GM12878 (cell line): ENCODE measurements at regions not wholly inside any gene's neighbourhood (a gene's known extent, or its start where the extent isn't known, plus 50 kb on each side); places are given as distances from the start of the nearest gene placed in this dataset.

Source experiments
- ATAC-seq: fragments of 200-7000 bp; cut with Tn5 transposase; 3 replicates; pipeline ENCODE4 v1.9.1; 2020; ENCODE audit warnings: mild to moderate bottlenecking, moderate library complexity
- BruUV-seq: library from RNA; stranded (reverse); fragments of 400-500 nt; replicated peaks from 2 replicates; lab custom pipeline; 2021; lab: Mats Ljungman, UMichigan
- CTCF ChIA-PET: fragments of 300-600 bp; sonication (Branson Sonifier 250); formaldehyde crosslinking; extraction: SDS; loops from one replicate; lab custom pipeline; 2021; ENCODE audit warnings: inconsistent platforms; lab: Yijun Ruan, JAX
- POLR2A ChIA-PET: fragments of 350-600 bp; formaldehyde crosslinking; extraction: SDS; loops from one replicate; lab custom pipeline; 2021; ENCODE audit warnings: inconsistent platforms; lab: Charles Lee
- RAD21 ChIA-PET: fragments of 300-600 bp; sonication (Branson Sonifier 250); formaldehyde crosslinking; loops from one replicate; lab custom pipeline; 2023; ENCODE audit warnings: antibody characterized with exemption; ENCODE audit not compliant: unreplicated experiment; lab: Charles Lee
- SMC1A ChIA-PET: fragments of 300-600 bp; sonication (Branson Sonifier 250); formaldehyde crosslinking; loops from one replicate; lab custom pipeline; 2023; ENCODE audit not compliant: unreplicated experiment, uncharacterized antibody; lab: Charles Lee
- DNase-seq: peaks from one replicate; pipeline ENCODE4 v3.0.0-alpha.2; 2011; ENCODE audit warnings: low read depth, low spot score
- FAIRE-seq: peaks from 3 replicates; lab custom pipeline; 2011; peaks lifted over from hg19 to GRCh38; lab: Jason Lieb, UNC
- H2AFZ ChIP-seq: 2 replicates; pipeline ENCODE4 v1.6.0; 2011; ENCODE audit warnings: low read depth, low read length, control low read depth; ENCODE audit not compliant: control insufficient read depth
- H3K27ac ChIP-seq: 2 replicates; pipeline ENCODE4 v1.5.1; 2011; ENCODE audit warnings: control low read depth; ENCODE audit not compliant: control insufficient read depth, insufficient read depth
- H3K27me3 ChIP-seq, 2 experiments: replicated peaks in 1 of 2; 2 replicates each; pipeline versions ENCODE4 v1.6.0 to v1.6.1; 2011; ENCODE audit warnings: low read length in 1 of 2; ENCODE audit not compliant: control insufficient read depth in 2 of 2, insufficient read depth in 2 of 2
- H3K36me3 ChIP-seq, 2 experiments: 2 replicates each; pipeline ENCODE4 v1.5.1; 2011; ENCODE audit warnings: low read length in 1 of 2; ENCODE audit not compliant: control insufficient read depth in 2 of 2, insufficient read depth in 2 of 2
- H3K4me1 ChIP-seq: 2 replicates; pipeline ENCODE4 v1.6.1; 2011; ENCODE audit warnings: mild to moderate bottlenecking, low read length, moderate library complexity, mixed read lengths; ENCODE audit not compliant: control insufficient read depth, insufficient read depth
- H3K4me2 ChIP-seq: 2 replicates; pipeline ENCODE4 v1.6.0; 2011; ENCODE audit warnings: control low read depth; ENCODE audit not compliant: control insufficient read depth, insufficient read depth
- H3K4me3 ChIP-seq: fragments of 200-600 bp; sonication (generic); 2 replicates; pipeline ENCODE4 v1.5.1; 2016
- H3K79me2 ChIP-seq: 2 replicates; pipeline ENCODE4 v1.6.0; 2011; ENCODE audit warnings: low read length; ENCODE audit not compliant: control insufficient read depth, insufficient read depth
- H3K9ac ChIP-seq: 2 replicates; pipeline ENCODE4 v1.8.0; 2011; ENCODE audit warnings: low read length, control low read depth, mixed read lengths; ENCODE audit not compliant: control insufficient read depth, insufficient read depth
- H3K9me3 ChIP-seq: replicated peaks from 3 replicates; pipeline ENCODE4 v1.5.1; 2011; ENCODE audit warnings: mild to moderate bottlenecking, low read length; ENCODE audit not compliant: control insufficient read depth, insufficient read depth
- H4K20me1 ChIP-seq: 2 replicates; pipeline ENCODE4 v1.6.0; 2011; ENCODE audit not compliant: control insufficient read depth, insufficient read depth
- ASH2L ChIP-seq: fragments of 300-600, 200-600 bp; sonication (generic); IDR thresholded peaks from 2 replicates; pipeline ENCODE4 v1.6.1; 2017; ENCODE audit warnings: low read depth, mild to moderate bottlenecking, borderline replicate concordance
- MTA2 ChIP-seq: fragments of 450-650 bp; IDR thresholded peaks from 2 replicates; pipeline ENCODE4 v1.6.1; 2016; ENCODE audit warnings: low read depth, mild to moderate bottlenecking, moderate library complexity
- RB1 ChIP-seq: fragments of 450-650 bp; formaldehyde crosslinking; IDR thresholded peaks from 2 replicates; pipeline ENCODE4 v1.6.1; 2017; ENCODE audit warnings: mild to moderate bottlenecking, borderline replicate concordance
- RCOR1 ChIP-seq: conservative IDR thresholded peaks from 2 replicates; pipeline ENCODE4 v1.6.1; 2012; ENCODE audit warnings: low read depth, low read length, improper control_type of control experiment
- SMC3 ChIP-seq: IDR thresholded peaks from 2 replicates; pipeline ENCODE4 v1.6.1; 2011; ENCODE audit warnings: low read length, improper control_type of control experiment, borderline replicate concordance
- ZNF274 ChIP-seq: IDR thresholded peaks from one replicate; pipeline ENCODE4 v1.8.0; 2011; ENCODE audit not compliant: insufficient read length, insufficient read depth
- WGBS: methylation state at CpG from one replicate; pipeline ENCODE4 v1.1.6; 2016; ENCODE audit warnings: low lambda C conversion rate; ENCODE audit not compliant: insufficient replicate concordance, insufficient coverage; ENCODE audit errors: missing lambda C conversion rate; 5-methylcytosine and 5-hydroxymethylcytosine counted together
- in situ Hi-C: fragments of 300-500 bp; cut with MboI; formaldehyde crosslinking; loops from 9 replicates; pipeline ENCODE4 v1.14.3; 2018; ENCODE audit warnings: mixed read lengths
- intact Hi-C: fragments of 100-400 bp; cut with micrococcal nuclease; formaldehyde crosslinking; loops from one replicate; pipeline ENCODE4 v1.14.2; 2022; ENCODE audit not compliant: unreplicated experiment
- TF ChIP-seq, protein P1 (sequence below): IDR thresholded peaks from 2 replicates; pipeline ENCODE4 v1.6.1; 2012; ENCODE audit warnings: mild to moderate bottlenecking, low read depth, low read length
- TF ChIP-seq, protein P2 (sequence below): fragments of 450-650 bp; IDR thresholded peaks from 2 replicates; pipeline ENCODE4 v1.6.1; 2017; ENCODE audit warnings: mild to moderate bottlenecking, low read depth, inconsistent platforms; ENCODE audit not compliant: poor library complexity, severe bottlenecking
- TF ChIP-seq, protein P3 (sequence below): IDR thresholded peaks from 2 replicates; pipeline ENCODE4 v1.6.1; 2011; ENCODE audit warnings: mild to moderate bottlenecking, low read depth, low read length, moderate library complexity; ENCODE audit not compliant: insufficient replicate concordance
- TF ChIP-seq, protein P4 (sequence below): fragments of 150-350 bp; IDR thresholded peaks from 2 replicates; pipeline ENCODE4 v1.6.1; 2014; ENCODE audit warnings: mild to moderate bottlenecking, low read depth, low read length
- TF ChIP-seq, protein P5 (sequence below): IDR thresholded peaks from 2 replicates; pipeline ENCODE4 v1.6.1; 2012; ENCODE audit warnings: low read depth, low read length, improper control_type of control experiment

DNA sequence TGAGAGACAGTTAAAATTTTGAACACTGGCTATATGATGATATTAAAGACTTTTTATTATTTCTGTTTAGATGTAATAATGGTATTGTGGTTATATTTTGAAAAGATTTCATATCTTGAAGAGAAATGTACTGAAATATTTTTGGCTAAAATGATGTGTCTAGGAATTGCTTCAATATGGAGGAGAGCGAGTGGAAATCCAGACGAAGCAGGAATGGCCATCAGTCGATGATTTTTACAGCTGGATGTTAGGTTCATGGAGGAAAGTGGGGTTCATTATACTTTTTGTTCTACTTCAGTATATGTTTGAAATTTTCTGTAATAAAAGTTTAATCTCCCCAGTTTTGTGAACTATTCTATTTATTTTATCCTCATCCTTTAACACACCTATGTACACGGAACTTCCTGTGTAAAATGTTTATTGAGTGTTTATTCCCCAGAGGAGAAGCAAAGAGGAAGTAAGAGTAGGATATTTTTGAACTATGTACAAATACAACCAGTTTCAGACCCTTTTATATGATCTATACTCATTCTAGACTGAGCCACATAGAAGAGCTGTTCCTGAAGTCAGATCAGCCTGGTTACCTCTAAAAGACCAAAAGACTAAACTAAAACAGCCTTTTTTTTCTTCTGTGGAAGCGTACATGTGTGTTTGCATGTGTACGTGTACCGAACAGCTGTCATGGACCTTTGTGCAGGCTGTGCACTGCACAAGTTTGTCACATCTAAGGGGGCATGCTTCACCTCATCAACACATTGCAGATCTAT is 211.0 kb upstream of the NUDT4 start:
- DNase-seq: peak; percentile 83
- POLR2A ChIA-PET: interaction anchor here (1.0 to 6.2 kb wide), 11 partner anchors 13 to 214 kb away, joined by 3 to 52 read pairs (median 8); partner anchors contain the start of gene NUDT4
- H3K4me1 ChIP-seq: peaks cover 32% of the 10 kb centered on the region
- FAIRE-seq: peak; percentile 88
- RAD21 ChIA-PET: interaction anchor here (0.6 to 7.8 kb wide), 31 partner anchors 11 to 383 kb away, joined by 3 to 178 read pairs (median 5); no protein-coding TSS in a partner anchor
- H3K27me3 ChIP-seq: no peaks in the 10 kb centered on the region
- peak overlapping the region; percentile 69; the same call in 1 of the 2 replicates for H3K4me3 ChIP-seq
- no TSS peak for BruUV-seq
- intact Hi-C loops (loop anchor here (1.0 to 2.0 kb wide), 5 partner anchors 31 to 214 kb away; no protein-coding TSS in a partner anchor), in situ Hi-C loops (no loop called here)
- ATAC-seq: peak; percentile 86
- H3K36me3 ChIP-seq: no peaks in the 10 kb centered on the region
- H3K9ac ChIP-seq: peak overlapping the region; percentile 14
- H3K9me3 ChIP-seq: no peaks in the 10 kb centered on the region
- no peaks in the 10 kb centered on the region for H3K79me2 ChIP-seq
- peak overlapping the region; percentile 72 for H3K4me2 ChIP-seq
- peak overlapping the region; percentile 52; the same call in 1 of the 2 replicates for H2AFZ ChIP-seq
- CTCF ChIA-PET: interaction anchor here (0.8 to 9.6 kb wide), 14 partner anchors 10 to 230 kb away, joined by 3 to 86 read pairs (median 6); no protein-coding TSS in a partner anchor
- WGBS: 10% methylated on average over 7 of the region's 7 CpGs
- H4K20me1 ChIP-seq: no peaks in the 10 kb centered on the region
- H3K27ac ChIP-seq: peak overlapping the region; percentile 88
- SMC1A ChIA-PET: interaction anchor here (0.8 to 9.0 kb wide), 27 partner anchors 12 to 270 kb away, joined by 3 to 221 read pairs (median 8); partner anchors contain the start of gene NUDT4
- TF ChIP-seq, protein P1, sequence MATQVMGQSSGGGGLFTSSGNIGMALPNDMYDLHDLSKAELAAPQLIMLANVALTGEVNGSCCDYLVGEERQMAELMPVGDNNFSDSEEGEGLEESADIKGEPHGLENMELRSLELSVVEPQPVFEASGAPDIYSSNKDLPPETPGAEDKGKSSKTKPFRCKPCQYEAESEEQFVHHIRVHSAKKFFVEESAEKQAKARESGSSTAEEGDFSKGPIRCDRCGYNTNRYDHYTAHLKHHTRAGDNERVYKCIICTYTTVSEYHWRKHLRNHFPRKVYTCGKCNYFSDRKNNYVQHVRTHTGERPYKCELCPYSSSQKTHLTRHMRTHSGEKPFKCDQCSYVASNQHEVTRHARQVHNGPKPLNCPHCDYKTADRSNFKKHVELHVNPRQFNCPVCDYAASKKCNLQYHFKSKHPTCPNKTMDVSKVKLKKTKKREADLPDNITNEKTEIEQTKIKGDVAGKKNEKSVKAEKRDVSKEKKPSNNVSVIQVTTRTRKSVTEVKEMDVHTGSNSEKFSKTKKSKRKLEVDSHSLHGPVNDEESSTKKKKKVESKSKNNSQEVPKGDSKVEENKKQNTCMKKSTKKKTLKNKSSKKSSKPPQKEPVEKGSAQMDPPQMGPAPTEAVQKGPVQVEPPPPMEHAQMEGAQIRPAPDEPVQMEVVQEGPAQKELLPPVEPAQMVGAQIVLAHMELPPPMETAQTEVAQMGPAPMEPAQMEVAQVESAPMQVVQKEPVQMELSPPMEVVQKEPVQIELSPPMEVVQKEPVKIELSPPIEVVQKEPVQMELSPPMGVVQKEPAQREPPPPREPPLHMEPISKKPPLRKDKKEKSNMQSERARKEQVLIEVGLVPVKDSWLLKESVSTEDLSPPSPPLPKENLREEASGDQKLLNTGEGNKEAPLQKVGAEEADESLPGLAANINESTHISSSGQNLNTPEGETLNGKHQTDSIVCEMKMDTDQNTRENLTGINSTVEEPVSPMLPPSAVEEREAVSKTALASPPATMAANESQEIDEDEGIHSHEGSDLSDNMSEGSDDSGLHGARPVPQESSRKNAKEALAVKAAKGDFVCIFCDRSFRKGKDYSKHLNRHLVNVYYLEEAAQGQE: no peak
- TF ChIP-seq RCOR1: no peak
- TF ChIP-seq, protein P2, sequence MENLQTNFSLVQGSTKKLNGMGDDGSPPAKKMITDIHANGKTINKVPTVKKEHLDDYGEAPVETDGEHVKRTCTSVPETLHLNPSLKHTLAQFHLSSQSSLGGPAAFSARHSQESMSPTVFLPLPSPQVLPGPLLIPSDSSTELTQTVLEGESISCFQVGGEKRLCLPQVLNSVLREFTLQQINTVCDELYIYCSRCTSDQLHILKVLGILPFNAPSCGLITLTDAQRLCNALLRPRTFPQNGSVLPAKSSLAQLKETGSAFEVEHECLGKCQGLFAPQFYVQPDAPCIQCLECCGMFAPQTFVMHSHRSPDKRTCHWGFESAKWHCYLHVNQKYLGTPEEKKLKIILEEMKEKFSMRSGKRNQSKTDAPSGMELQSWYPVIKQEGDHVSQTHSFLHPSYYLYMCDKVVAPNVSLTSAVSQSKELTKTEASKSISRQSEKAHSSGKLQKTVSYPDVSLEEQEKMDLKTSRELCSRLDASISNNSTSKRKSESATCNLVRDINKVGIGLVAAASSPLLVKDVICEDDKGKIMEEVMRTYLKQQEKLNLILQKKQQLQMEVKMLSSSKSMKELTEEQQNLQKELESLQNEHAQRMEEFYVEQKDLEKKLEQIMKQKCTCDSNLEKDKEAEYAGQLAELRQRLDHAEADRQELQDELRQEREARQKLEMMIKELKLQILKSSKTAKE: peak; percentile 27
- TF ChIP-seq ZNF274: no peak
- TF ChIP-seq, protein P3, sequence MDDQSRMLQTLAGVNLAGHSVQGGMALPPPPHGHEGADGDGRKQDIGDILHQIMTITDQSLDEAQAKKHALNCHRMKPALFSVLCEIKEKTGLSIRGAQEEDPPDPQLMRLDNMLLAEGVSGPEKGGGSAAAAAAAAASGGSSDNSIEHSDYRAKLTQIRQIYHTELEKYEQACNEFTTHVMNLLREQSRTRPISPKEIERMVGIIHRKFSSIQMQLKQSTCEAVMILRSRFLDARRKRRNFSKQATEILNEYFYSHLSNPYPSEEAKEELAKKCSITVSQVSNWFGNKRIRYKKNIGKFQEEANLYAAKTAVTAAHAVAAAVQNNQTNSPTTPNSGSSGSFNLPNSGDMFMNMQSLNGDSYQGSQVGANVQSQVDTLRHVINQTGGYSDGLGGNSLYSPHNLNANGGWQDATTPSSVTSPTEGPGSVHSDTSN: no peak
- TF ChIP-seq, protein P4, sequence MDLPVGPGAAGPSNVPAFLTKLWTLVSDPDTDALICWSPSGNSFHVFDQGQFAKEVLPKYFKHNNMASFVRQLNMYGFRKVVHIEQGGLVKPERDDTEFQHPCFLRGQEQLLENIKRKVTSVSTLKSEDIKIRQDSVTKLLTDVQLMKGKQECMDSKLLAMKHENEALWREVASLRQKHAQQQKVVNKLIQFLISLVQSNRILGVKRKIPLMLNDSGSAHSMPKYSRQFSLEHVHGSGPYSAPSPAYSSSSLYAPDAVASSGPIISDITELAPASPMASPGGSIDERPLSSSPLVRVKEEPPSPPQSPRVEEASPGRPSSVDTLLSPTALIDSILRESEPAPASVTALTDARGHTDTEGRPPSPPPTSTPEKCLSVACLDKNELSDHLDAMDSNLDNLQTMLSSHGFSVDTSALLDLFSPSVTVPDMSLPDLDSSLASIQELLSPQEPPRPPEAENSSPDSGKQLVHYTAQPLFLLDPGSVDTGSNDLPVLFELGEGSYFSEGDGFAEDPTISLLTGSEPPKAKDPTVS: no peak
- TF ChIP-seq ASH2L: no peak
- TF ChIP-seq MTA2: peak; percentile 60
- peak; percentile 10; the same call in 1 of the 2 replicates for TF ChIP-seq SMC3
- TF ChIP-seq, protein P5, sequence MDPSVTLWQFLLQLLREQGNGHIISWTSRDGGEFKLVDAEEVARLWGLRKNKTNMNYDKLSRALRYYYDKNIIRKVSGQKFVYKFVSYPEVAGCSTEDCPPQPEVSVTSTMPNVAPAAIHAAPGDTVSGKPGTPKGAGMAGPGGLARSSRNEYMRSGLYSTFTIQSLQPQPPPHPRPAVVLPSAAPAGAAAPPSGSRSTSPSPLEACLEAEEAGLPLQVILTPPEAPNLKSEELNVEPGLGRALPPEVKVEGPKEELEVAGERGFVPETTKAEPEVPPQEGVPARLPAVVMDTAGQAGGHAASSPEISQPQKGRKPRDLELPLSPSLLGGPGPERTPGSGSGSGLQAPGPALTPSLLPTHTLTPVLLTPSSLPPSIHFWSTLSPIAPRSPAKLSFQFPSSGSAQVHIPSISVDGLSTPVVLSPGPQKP: peak; percentile 43; the same call in 1 of the 2 replicates
- TF ChIP-seq RB1: no peak
